Glomerular visceral epithelial cell (primary cell): ENCODE measurements at regions not wholly inside any gene's neighbourhood (a gene's known extent, or its start where the extent isn't known, plus 50 kb on each side); places are given as distances from the start of the nearest gene placed in this dataset.
A peak's percentile ranks its signal among the peaks of the same experiment; 100 is the strongest.

Source experiments
- DNase-seq: peaks from one replicate; pipeline ENCODE4 v3.0.0-alpha.2; 2016; ENCODE audit errors: extremely low spot score

DNA sequence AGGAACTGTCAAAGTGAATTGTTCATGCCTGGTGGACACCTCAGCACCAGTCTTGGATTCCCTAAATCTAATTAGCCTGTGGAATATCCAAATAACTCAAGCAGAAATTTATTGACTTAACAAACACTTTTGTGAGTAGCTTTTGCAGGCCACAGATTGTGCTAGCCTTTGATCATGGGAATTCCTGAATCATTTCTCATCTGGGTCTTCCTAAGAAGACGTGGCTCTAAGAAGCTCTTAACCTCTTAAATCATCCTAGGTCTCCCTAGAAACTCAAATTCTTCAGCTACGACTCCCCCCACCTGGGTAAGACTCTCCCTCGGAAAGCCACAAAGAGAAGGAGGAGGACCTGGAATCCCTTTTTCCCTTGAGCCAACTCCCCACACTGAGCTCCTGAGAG lies 53.8 kb upstream of the PSEN2 start:
- DNase-seq: peak; percentile 81

DNA sequence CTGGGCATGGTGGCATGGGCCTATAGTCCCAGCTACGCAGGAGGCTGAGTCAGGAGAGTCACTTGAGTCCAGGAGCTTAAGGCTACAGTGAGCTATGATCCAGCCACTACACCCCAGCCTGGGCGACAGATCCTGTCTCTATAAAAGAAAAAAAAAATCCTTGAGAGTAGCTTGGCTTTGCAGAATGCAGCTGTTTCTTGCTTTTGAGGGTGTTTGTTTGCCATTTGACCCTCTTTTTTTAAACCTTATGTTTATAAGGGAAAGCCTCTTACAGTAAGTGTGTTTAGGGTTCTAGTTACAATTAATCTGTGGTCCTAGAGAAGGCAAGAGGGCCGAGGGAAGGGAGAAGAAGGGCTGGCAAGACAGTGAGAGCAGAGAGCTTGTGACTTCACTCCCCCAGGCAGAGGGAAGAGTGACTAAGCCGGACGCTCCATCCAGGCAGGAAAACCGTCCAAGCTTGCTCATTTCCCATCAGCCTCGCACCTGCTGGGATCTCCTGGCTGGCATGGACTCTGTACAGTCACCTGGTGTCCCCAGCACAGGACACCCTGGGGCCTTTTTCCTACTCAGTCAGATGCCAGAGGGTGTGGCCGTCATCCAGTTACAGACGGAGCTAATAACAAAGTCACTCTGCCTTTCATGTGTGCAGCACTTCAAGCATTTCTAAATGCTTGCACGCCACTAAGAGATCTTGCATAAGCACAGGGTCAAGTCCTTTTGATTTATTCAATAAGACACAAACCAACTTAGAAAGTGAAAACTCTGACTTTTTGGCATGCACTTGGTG lies 55.5 kb upstream of the PSEN2 start:
- peak; percentile 65 for DNase-seq

DNA sequence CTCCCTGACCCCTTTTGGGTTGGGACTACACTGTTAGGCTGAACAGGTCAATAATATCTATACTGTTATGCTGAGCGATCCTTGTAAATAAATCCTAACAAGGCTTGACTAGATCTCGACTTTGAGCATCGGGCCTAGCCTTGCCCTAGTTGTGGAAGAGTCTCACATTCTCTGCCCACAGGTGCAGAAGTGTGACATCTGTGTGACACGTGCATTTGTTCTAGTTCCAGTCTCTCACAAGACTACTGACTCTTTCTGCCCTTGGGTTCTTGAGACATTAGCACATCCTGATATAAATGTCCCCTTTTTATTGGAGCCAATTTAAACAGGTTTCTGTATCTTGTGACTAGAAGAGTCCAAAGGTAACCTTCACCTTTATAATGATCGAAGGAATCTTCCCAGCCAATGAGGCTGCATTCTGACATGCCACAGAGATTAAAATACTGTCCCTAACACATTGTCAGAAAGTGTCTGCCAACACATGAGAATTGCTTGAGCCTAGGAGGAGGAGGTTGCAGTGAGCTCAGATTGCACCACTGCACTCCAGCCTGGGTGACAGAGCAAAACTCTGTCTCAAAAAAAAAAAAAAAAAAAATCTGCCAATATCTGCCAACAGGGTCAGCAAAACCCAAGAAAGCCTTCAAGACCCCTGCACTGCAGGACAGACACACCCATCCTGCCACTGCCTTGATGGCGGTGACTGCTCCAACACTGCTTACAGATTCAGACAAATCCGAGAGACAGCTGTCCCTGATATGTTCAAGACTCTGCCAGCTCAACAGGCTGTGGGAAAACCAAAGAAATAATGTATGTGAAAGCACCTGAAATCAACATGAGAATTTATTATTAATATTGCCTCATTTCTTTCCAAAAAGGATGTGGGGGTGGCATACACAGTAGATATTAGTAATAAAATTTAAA lies 56.5 kb upstream of the PSEN2 start:
- no peak for DNase-seq

DNA sequence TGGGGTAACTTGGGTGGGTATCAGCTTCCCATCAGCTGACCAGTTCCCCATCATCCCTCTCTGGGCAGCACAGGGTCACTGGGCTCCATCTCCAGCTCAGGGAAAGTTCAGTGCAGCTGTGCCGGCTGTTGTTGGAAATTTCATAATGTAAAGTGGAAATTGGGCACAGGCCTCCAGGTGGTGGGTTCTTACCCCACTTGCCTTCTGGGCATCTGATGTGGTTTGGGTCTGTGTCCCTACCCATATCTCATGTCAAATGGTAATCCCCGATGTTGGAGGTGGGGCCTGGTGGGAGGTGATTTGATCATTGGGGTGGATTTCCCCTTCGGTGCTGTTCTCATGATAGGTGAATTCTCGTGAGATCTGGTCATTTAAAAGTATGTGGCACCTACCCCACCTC lies 59.7 kb upstream of the PSEN2 start:
- no peak for DNase-seq

DNA sequence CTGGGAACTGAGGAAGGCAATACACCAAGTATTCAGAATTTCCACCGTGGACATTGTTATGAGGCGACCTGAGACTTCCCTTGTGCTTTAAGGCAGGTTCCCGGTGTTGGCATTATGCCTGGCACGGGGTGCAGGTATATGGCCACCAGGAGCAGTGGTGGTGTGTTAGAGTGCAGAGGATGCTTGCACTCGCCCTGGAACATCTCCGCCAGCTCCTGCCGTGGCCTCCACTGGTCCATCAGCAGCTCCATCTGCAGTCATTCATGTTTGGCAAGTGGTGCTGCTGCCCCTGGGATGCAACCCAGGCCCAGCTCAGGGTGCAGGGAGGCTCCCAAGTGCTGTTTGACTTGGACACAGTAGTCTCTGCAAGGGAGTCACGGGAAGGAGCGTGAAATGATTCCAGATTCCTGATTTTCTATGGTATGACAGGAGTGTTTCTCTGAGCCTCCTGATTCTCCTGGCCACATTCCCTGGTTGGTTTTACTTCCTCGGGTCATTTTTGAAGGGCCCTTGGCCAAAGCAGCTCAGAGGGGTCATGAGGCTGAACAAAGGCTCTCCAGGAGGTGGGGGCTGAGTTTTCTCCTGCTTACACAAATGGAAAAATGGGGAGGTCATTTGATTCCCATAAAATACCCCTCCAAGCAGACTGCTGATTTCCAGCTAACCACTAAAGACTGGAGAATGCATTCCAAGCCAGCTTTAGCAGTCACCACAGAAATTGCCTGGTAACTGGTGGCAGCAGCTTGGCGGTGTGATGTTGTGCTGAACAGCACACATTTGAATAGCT lies 60.4 kb upstream of the PSEN2 start:
- peak; percentile 30 for DNase-seq

DNA sequence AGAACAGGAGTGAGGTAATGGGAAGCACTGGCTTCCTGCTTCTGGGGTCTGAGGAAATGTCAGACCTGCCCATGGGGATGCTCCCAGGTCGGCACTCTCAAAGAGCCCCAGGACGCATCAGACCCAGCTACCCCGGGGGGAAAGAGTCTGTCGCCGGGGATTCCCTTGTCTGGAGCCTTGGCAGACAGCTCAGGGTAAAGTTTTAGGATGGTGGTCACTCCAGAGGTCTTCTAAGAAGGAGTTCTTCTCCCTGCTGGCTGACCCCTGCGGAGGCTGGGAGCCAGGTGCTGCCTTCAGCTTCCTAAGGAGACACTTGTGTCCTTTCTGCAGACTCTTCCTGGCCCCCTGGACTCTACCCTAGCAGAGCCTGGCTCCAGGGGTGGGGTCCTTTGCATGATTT lies 61.9 kb upstream of the PSEN2 start:
- no peak for DNase-seq

DNA sequence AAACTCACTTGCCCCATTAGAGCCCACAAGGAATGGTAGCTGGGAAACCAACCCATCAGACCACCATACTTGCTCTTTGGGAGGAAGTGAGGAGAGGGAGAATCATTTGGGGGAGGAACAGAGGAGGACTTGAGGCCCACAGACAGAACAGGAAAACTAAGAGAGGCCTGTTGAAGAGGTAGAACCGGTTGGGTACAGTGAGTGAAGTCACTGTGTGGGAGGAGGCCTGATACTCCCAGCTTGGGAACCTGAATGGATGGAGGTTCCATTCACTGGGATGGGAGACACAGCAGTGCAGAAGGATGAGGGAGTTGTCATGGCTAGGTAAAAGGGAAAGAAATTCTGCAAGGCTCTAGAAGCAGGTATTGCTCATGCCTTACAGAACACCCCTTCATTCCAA lies 63.4 kb upstream of the PSEN2 start:
- DNase-seq: no peak

DNA sequence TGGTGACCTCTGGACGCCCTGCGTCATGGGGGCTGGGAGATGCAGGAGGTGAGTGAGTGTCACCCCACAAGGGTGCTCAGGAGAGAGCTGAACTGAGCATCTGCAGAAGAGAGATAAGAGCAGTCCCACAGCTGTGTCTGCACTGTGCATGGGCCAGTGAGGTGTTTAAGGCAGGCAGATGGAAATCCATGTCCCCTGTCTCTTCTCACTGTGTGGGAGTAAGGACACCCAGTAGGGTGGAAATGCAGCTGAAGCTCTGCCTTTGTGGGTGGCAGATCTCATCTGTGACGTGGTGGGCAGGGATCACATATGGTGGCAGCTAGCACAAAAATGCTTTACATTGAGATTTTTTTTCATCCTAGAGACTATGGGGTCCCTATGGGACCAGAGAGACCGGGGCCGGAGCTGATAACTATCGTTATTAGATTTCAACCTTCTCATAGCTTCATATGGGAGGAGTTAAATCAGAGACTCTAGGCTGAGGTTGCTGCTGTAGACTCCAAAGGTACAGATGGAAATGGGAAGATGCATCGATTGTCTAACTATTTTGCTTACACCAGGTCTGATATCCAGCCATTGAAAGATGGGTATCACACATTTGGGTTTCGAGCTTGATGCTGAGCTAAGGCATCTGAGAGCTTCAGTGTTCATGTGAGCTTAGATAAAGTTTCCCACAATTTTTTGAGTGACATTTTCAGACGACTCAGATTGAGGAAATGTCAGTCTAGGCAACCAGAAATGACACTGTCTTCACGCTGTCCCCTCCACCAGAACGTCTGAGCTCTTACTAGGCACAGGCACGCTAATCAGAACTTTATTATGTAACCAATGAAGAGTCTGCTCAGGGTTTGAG lies 65.3 kb upstream of the PSEN2 start:
- DNase-seq: no peak

DNA sequence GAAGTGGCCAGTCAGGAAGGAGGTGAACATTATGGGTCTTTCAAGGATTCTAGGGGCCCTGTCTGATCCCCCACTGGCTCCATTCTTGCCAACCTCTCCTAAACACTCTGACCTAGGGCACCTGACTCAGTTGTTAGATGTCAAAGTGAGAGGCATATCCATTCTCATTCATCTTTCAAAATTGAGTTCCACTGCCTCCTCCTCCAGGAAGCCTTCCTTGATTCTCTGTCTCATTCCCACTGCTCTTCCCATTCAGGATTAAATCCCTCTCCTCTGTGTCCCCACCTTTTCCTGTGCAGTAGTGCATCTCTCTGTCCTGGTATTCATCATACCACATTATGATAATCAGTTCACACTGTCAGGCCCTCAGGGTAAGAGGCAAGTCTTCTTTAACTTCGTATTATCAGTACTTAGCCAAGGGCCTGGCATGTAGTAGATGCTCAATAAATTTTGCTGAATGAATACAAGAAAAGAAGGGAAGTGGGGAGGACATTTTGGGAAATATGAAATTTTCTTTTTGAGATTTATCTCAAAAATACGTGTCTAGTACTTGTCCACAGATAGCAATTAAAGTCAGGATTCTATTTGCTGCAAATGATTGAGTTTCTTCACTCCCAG lies 61.8 kb upstream of the ITPKB start:
- DNase-seq: no peak

DNA sequence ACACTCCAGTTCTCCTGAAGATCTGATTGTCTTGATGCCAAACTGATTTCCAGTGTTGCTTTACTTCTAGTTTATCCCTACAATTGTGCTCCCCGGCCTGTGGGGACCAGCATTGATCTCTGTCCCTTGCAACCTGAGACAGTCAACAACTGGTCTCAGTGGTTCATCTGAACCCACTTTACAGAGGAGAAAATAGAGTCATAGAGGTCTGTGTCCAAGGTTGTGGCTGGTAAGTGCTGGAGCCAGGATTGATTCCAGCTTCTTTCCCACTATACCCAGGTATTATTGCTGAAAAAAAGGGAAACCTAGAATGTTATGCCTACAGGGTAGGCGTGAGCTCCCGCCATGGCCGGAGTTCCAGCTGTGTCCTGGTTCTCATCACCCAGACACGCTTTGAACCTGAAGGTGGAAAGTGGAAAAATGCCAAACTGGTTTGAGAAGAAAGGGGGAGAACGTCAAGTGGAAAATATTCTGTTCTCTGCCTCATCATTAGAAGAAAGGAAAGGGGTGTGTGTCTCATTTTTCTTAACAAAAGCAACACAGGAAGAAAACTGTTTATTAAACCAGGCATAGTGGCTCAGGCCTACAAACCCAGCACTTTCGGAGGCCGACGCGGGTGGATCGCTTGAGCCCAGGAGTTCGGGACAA lies 60.7 kb upstream of the ITPKB start:
- no peak for DNase-seq

DNA sequence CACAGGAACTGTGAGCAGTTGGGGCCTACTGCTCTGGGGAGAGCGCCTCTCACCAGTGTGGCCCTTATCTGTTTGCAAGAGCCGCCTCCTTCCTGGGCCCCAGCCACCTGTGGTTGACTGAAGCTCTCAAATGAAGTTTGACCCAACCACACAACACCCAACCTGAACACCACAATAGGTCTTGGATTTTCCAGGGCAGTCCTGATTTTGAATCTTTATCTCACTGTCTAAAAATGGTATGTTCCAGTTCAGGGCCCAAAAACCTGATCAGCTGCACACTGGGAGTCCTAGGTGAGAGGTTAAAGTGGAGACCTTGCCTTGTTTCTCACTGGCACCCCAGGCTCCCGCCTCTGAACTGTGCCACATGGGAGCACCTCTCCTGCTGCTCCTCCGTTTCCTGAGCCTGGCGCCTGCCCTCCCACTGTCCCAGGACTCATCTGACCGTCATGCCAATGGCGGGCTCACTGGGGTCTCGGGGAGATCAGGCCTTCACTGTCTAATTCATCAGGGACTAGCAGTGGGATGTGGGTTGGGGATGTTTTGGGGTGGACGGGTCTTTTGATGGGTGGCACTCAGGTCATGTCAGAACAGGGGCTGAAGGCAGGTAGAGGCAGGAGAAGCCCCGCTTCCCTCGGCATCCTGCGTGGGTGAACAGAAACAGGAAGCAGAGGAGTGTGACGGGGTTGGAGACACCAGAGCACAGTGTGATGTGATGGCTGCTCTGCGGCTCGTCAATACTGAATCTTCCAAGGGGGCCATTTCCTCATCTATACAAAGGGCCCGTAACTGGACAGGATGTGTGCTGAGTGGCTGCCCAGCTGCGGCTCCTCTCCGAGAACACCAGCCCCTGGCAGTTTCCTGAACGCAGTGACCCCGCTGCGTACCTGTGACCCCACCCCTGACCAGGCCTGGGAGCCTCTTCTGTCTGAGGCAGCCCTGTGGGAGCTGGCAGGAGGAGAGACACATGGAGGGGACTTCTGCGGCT lies 59.6 kb upstream of the ITPKB start:
- no peak for DNase-seq

DNA sequence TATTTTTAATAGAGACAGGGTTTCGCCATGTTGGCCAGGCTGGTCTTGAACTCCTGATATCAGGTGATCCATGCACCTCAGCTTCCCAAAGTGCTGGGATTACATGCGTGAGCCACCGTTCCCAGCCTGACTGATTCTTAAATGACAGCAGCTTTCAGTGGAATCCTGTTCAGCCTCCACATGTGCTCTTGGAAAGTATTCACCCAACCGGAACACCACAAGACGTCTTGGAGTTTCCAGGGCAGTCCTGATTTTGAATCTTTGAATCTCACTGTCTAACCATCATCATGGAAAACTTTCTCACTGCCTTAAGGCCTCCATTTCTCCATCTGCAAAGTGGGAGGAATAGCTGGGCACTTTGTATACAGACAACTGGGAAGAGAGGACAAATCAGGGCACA lies 58.1 kb upstream of the ITPKB start:
- peak; percentile 46 for DNase-seq

DNA sequence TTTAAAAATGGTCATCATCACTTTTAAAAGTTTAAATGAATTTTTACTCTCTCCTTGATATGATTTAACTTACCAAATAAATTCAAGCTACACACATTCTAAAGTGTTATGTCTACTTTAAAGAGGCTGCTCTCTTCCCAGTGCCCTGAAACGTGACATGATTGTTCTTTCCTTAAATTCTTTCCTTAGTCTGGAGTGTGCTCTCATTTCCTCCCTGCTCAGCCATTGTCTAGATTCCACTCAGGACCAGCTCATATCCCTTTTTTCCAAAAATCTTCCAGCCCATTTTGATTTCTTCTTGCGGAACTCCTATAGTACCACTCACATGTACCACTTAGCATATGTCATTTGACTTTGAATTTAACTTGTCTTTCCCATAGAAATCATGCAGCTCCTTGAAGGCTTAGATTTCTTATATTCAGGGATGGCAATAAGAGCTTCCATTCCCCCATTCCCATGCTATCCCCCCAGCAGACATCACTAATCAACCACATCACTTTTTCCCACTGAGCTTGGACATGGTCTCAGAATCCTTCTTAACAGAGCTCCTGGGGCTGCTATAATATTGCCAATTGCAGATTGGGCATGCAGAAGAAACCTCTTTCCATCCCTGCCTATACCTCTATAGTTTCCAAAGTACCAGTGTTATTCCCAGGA lies 54.7 kb upstream of the ITPKB start:
- DNase-seq: no peak

DNA sequence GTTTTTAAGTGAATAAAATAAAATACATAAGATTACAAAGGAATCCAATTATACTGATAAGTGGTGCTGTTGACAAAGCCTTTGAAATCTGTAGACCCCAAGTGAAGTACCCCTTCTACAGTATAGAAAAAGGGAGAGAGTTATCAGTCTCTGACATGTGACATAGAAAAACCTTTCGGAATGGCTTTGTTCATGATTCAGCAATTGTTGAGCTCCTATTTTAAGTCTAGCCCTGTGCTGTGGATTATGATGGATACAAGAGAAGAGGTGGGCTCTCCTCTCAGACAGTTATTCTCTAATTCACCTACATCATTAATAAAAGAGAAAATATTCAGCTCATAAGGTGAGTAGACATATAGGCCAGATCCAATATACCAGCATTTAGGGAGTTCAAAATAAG lies 53.3 kb upstream of the ITPKB start:
- no peak for DNase-seq

DNA sequence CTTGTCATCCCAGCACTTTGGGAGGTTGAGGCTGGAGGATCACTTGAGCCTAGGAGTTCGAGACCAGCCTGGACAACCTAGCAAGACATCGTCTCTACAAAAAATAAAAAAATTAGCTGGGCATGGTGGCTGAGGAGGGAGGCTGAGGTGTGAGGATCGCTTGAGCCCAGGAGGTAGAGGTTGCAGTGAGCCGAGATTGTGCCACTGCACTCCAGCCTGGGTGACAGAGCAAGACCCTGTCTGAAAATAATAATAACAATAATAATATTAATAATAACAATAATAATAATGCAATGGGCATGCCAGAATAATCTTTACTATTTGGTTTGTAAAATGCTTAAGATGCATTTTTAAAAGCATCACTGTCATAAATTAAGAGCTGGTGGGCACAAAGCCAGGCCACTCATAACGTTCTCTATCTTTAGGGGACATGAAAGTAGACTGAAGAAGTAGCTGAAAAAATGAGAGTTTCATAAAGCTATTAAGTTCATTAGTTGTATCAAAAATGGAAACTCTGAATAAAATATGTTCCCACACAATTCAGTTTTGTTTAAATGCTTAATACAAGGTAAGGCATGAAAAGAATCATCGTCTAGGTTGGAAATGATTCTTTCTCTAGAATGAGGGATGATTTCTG lies 51.6 kb upstream of the ITPKB start:
- no peak for DNase-seq

DNA sequence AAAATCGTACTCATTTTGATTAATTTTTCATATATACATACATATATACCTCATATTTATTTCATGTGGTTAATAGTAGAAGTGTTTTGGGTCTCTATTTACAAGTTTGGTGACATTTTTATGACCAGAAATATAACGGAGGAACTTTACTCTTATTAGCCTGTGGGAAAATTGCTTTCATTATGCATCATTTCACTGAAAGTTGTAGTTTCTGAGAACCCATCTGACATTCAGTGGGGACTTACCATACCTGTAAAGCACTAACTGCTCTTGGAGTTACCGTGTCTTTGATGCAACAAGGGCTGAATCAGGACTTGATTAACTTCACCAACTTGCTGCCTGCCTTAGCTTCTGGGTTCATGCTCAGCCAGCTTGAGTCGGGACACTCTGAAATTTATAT lies 49.9 kb upstream of the ITPKB start:
- DNase-seq: no peak
